CD14-positive monocyte (primary cell): ENCODE measurements at regions not wholly inside any gene's neighbourhood (a gene's known extent, or its start where the extent isn't known, plus 50 kb on each side); places are given as distances from the start of the nearest gene placed in this dataset.

Experiments used
- DNase-seq, 3 donors: peaks; one replicate each; pipeline ENCODE4 v3.0.0-alpha.2; 2011 to 2022
- H2AFZ ChIP-seq: 2 replicates; pipeline ENCODE4 v1.6.0; 2012; ENCODE audit warnings: mild to moderate bottlenecking, low read depth, low read length, inconsistent platforms; ENCODE audit not compliant: insufficient read depth, poor library complexity, severe bottlenecking
- H3K27ac ChIP-seq, 2 donors: 1 replicate in 1 of 2; 2 replicates in 1 of 2; pipeline ENCODE4 v1.5.1; 2012 to 2013; ENCODE audit warnings: low read length in 2 of 2, control low read depth in 1 of 2, inconsistent platforms in 1 of 2, low read depth in 1 of 2, mild to moderate bottlenecking in 1 of 2
- H3K27me3 ChIP-seq, 2 donors: one replicate each; pipeline versions ENCODE4 v1.6.0 to v1.6.1; 2011 to 2013; ENCODE audit warnings: low read length in 2 of 2; ENCODE audit not compliant: control insufficient read depth in 2 of 2, insufficient read depth in 2 of 2
- H3K36me3 ChIP-seq, 2 donors: replicated peaks in 1 of 2; 1 replicate in 1 of 2; 2 replicates in 1 of 2; pipeline versions ENCODE4 v1.5.1 to v1.6.1; 2012 to 2013; ENCODE audit warnings: low read length in 2 of 2, control low read depth in 1 of 2, inconsistent platforms in 1 of 2, mild to moderate bottlenecking in 1 of 2; ENCODE audit not compliant: insufficient read depth in 2 of 2, control insufficient read depth in 1 of 2
- H3K4me1 ChIP-seq, 2 donors: 1 replicate in 1 of 2; 2 replicates in 1 of 2; pipeline versions ENCODE4 v1.5.1 to v1.6.1; 2012 to 2013; ENCODE audit warnings: low read length in 2 of 2, control low read depth in 1 of 2, inconsistent platforms in 1 of 2, mild to moderate bottlenecking in 1 of 2, moderate library complexity in 1 of 2; ENCODE audit not compliant: insufficient read depth in 2 of 2, control insufficient read depth in 1 of 2
- H3K4me2 ChIP-seq: replicated peaks from 2 replicates; pipeline ENCODE3; 2012; ENCODE audit warnings: low read length, moderate library complexity, mild to moderate bottlenecking; ENCODE audit not compliant: poor library complexity, severe bottlenecking; ENCODE audit errors: extremely low read depth
- H3K4me3 ChIP-seq, 3 experiments: fragments of 200-600 bp in 1 of 3; sonication (generic) in 1 of 3; replicated peaks in 1 of 3; 1 replicate in 2 of 3; 2 replicates in 1 of 3; pipeline ENCODE4 v1.5.1; 2011 to 2013; ENCODE audit warnings: low read length in 3 of 3, mild to moderate bottlenecking in 3 of 3, control low read depth in 2 of 3, low read depth in 2 of 3, inconsistent platforms in 1 of 3, moderate library complexity in 1 of 3
- H3K79me2 ChIP-seq: 2 replicates; pipeline ENCODE4 v1.6.0; 2012; ENCODE audit warnings: mild to moderate bottlenecking, control low read depth, inconsistent platforms, low read length, moderate library complexity; ENCODE audit not compliant: insufficient read depth
- H3K9ac ChIP-seq: 2 replicates; pipeline ENCODE4 v1.6.0; 2017; ENCODE audit warnings: low read length, mild to moderate bottlenecking; ENCODE audit not compliant: insufficient read depth, poor library complexity, severe bottlenecking
- H3K9me3 ChIP-seq, 2 donors: replicated peaks in 1 of 2; 1 replicate in 1 of 2; 2 replicates in 1 of 2; pipeline versions ENCODE4 v1.5.1 to v1.6.1; 2012 to 2013; ENCODE audit warnings: low read length in 2 of 2, control low read depth in 1 of 2; ENCODE audit not compliant: control insufficient read depth in 1 of 2, insufficient read depth in 1 of 2
- H4K20me1 ChIP-seq: 2 replicates; pipeline ENCODE4 v1.6.0; 2012; ENCODE audit warnings: mild to moderate bottlenecking, low read length, control low read depth, moderate library complexity; ENCODE audit not compliant: insufficient read depth
- H3K27ac Mint-ChIP-seq, 7 donors: one replicate each; pipeline ENCODE4 v1.8.0; 2020; ENCODE audit warnings: mild to moderate bottlenecking in 7 of 7, mixed read lengths in 7 of 7, moderate library complexity in 6 of 7, inconsistent platforms in 2 of 7
- H3K27me3 Mint-ChIP-seq, 3 donors: one replicate each; pipeline ENCODE4 v1.8.0; 2021 to 2022; ENCODE audit warnings: low read depth in 3 of 3, mild to moderate bottlenecking in 3 of 3, mixed read lengths in 3 of 3, moderate library complexity in 3 of 3, inconsistent platforms in 1 of 3
- H3K36me3 Mint-ChIP-seq, 2 donors: one replicate each; pipeline ENCODE4 v1.8.0; 2020; ENCODE audit warnings: mixed read lengths in 2 of 2, inconsistent platforms in 1 of 2, mild to moderate bottlenecking in 1 of 2
- H3K4me1 Mint-ChIP-seq: one replicate; pipeline ENCODE4 v1.8.0; 2020; ENCODE audit warnings: mild to moderate bottlenecking, mixed read lengths
- H3K4me3 Mint-ChIP-seq, 2 donors: one replicate each; pipeline ENCODE4 v1.8.0; 2020; ENCODE audit warnings: mild to moderate bottlenecking in 2 of 2, mixed read lengths in 2 of 2, moderate library complexity in 1 of 2
- H3K9me3 Mint-ChIP-seq, 7 donors: one replicate each; pipeline ENCODE4 v1.8.0; 2020 to 2022; ENCODE audit warnings: mixed read lengths in 7 of 7, mild to moderate bottlenecking in 6 of 7, moderate library complexity in 6 of 7, inconsistent platforms in 2 of 7
- WGBS: methylation state at CpG from one replicate; pipeline ENCODE4 v1.1.5; 2013; ENCODE audit warnings: missing lambda C conversion rate; ENCODE audit not compliant: insufficient coverage; 5-methylcytosine and 5-hydroxymethylcytosine counted together
- intact Hi-C, 2 donors: fragments of 100-400 bp; cut with micrococcal nuclease; formaldehyde crosslinking; loops; one replicate each; pipeline versions ENCODE4 v1.15.0 to v1.15.1; 2023
- TF ChIP-seq, protein P1 (sequence below): fragments of 200-600 bp; IDR thresholded peaks from one replicate; pipeline ENCODE4 v1.8.0; 2022; ENCODE audit warnings: antibody characterized with exemption, mild to moderate bottlenecking

DNA sequence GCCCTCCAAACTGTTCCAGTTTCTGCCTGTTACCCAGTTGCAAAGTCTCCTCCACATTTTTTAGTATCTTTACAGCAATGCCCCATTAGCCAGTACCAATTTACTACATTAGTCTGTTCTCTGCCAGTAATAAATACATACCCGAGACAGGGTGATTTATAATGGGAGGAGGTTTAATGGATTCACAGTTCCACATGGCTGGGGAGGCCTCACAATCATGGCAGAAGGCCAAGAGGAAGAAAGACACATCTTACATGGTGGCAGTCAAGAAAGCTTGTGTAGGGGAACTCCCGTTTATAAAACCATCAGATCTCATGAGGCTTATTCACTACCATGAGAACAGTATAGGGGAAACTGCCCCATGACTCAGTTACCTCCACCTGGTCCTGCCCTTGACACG, 600.7 kb upstream of the CDH6 start:
- H3K9me3 ChIP-seq, result peaks cover 0 to 4% of the 10 kb centered on the region in 2 donors
- Mint-ChIP-seq H3K27ac (no peak overlapping the region), H3K9me3 (peaks cover 2 to 9% (median 2%) of the 10 kb centered on the region in 7 donors), H3K36me3 (no peaks in the 10 kb centered on the region), H3K4me1 (no peaks in the 10 kb centered on the region), H3K4me3 (no peak overlapping the region), H3K27me3 (no peaks in the 10 kb centered on the region)
- no CpG with 5 or more reads among the region's 3 CpGs for WGBS
- intact Hi-C loops, result no loop called here
- no peak for DNase-seq
- no peak overlapping the region for H3K9ac ChIP-seq
- no peaks in the 10 kb centered on the region for H3K4me1 ChIP-seq
- H3K27ac ChIP-seq, result no peak overlapping the region
- H3K79me2 ChIP-seq, result no peaks in the 10 kb centered on the region
- no peaks in the 10 kb centered on the region for H3K36me3 ChIP-seq
- TF ChIP-seq, protein P1, sequence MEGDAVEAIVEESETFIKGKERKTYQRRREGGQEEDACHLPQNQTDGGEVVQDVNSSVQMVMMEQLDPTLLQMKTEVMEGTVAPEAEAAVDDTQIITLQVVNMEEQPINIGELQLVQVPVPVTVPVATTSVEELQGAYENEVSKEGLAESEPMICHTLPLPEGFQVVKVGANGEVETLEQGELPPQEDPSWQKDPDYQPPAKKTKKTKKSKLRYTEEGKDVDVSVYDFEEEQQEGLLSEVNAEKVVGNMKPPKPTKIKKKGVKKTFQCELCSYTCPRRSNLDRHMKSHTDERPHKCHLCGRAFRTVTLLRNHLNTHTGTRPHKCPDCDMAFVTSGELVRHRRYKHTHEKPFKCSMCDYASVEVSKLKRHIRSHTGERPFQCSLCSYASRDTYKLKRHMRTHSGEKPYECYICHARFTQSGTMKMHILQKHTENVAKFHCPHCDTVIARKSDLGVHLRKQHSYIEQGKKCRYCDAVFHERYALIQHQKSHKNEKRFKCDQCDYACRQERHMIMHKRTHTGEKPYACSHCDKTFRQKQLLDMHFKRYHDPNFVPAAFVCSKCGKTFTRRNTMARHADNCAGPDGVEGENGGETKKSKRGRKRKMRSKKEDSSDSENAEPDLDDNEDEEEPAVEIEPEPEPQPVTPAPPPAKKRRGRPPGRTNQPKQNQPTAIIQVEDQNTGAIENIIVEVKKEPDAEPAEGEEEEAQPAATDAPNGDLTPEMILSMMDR, result no peak
- H3K4me2 ChIP-seq, result no peak overlapping the region
- no peak overlapping the region for H3K4me3 ChIP-seq
- H4K20me1 ChIP-seq, result no peaks in the 10 kb centered on the region
- H2AFZ ChIP-seq, result no peak overlapping the region
- H3K27me3 ChIP-seq, result no peaks in the 10 kb centered on the region

DNA sequence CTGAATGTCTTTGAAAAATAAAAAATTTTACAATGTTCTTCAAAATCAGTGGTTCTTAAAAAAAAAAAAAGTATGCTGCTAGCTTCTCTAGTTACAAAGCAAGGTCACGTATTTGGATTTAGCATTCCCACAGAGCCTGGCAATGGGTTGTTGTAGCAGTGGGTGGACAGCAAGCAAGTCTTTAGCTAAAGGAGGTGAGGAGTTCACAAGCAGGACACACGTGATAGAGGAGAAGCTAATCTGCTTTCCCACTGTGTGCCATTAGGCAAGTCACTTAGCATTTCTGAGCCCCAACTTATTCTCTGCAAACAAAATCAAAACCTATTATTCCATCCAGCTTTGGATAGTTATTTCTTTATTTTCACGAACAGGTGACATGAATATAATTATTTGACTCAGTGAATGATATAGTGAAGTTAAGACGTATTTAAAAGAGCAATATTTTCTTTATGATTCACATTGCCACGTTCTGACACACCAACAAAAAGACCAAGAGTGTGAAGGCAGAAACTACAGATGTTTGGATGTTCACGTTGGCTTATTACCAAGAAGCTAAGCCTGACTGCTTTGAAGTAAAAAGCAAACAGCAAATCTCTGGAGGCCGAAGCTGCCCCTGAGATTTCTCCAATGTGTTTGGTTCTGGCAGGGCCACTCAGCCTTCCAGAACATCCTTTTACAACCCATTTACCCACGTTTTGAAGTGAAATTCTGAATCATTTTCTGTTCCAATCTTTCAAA, 612.1 kb upstream of the CDH6 start:
- DNase-seq, result no peak
- Mint-ChIP-seq H3K4me3 (no peak overlapping the region), H3K27ac (no peak overlapping the region), H3K9me3 (peaks cover 0 to 16% (median 5%) of the 10 kb centered on the region in 7 donors), H3K4me1 (no peaks in the 10 kb centered on the region), H3K27me3 (peaks cover 0 to 2% (median 0%) of the 10 kb centered on the region in 3 donors), H3K36me3 (no peaks in the 10 kb centered on the region)
- Histone ChIP-seq H3K9me3 (peaks cover 2 to 3% of the 10 kb centered on the region in 2 donors), H3K36me3 (no peaks in the 10 kb centered on the region), H3K4me1 (no peaks in the 10 kb centered on the region), H3K27me3 (no peaks in the 10 kb centered on the region), H3K4me2 (no peak overlapping the region), H3K9ac (no peak overlapping the region), H4K20me1 (no peaks in the 10 kb centered on the region), H3K79me2 (no peaks in the 10 kb centered on the region), H2AFZ (no peak overlapping the region), H3K27ac (no peak overlapping the region), H3K4me3 (no peak overlapping the region)
- TF ChIP-seq, protein P1, result no peak
- WGBS, result 79% methylated on average over 2 of the region's 8 CpGs
- intact Hi-C loops, result no loop called here
